Stimulated activated CD4-positive, alpha-beta T cell treated with anti-CD3 and anti-CD28 coated beads, Interleukin-4, amount 100 ng/mL, for 4 hours (primary cell): ENCODE measurements at regions not wholly inside any gene's neighbourhood (a gene's known extent, or its start where the extent isn't known, plus 50 kb on each side); places are given as distances from the start of the nearest gene placed in this dataset.

Experiments
- DNase-seq, 2 experiments: peaks; one replicate each; pipeline ENCODE4 v3.0.0-alpha.2; 2020

GRCh38 chr3:5305684-5305989, 118.1 kb downstream of the EDEM1 start:
- no peak for DNase-seq

GRCh38 chr3:5309171-5309570, 121.7 kb downstream of the EDEM1 start:
- no peak for DNase-seq

- DNase-seq: no peak
Observed at GRCh38 chr3:5309602-5310001, 122.1 kb downstream of the EDEM1 start.

GRCh38 chr3:5310509-5310908, 123.0 kb downstream of the EDEM1 start:
- no peak for DNase-seq

GRCh38 chr3:5312290-5312689, 124.8 kb downstream of the EDEM1 start:
- no peak for DNase-seq

GRCh38 chr3:5314897-5315296, 127.4 kb downstream of the EDEM1 start:
- DNase-seq: no peak

GRCh38 chr3:5317557-5317956, 130.1 kb downstream of the EDEM1 start:
- no peak for DNase-seq

- no peak for DNase-seq
Observed at GRCh38 chr3:5319454-5319853, 131.9 kb downstream of the EDEM1 start.

- DNase-seq: no peak
Observed at GRCh38 chr3:5321666-5322340, 134.3 kb downstream of the EDEM1 start.

GRCh38 chr3:5324780-5325179, 137.3 kb downstream of the EDEM1 start:
- no peak for DNase-seq

GRCh38 chr3:5330152-5330810, 142.8 kb downstream of the EDEM1 start:
- DNase-seq: peak in 1 of 2 experiments; percentile 2

GRCh38 chr3:5331567-5332269, 144.2 kb downstream of the EDEM1 start:
- DNase-seq: no peak

GRCh38 chr3:5332270-5332956, 144.9 kb downstream of the EDEM1 start:
- no peak for DNase-seq

- no peak for DNase-seq
Observed at GRCh38 chr3:5339967-5340535, 152.5 kb downstream of the EDEM1 start.

GRCh38 chr3:5341610-5342009, 154.1 kb downstream of the EDEM1 start:
- no peak for DNase-seq

GRCh38 chr3:5343459-5343858, 156.0 kb downstream of the EDEM1 start:
- DNase-seq: no peak

GRCh38 chr3:5344707-5345106, 157.2 kb downstream of the EDEM1 start:
- no peak for DNase-seq

- DNase-seq: no peak
Observed at GRCh38 chr3:5347486-5347885, 160.0 kb downstream of the EDEM1 start.

GRCh38 chr3:5348229-5348902, 160.9 kb downstream of the EDEM1 start:
- DNase-seq: no peak

- DNase-seq: no peak
Observed at GRCh38 chr3:5349343-5349742, 161.8 kb downstream of the EDEM1 start.

- no peak for DNase-seq
Observed at GRCh38 chr3:5357089-5357488, 169.6 kb downstream of the EDEM1 start.

- DNase-seq: no peak
Observed at GRCh38 chr3:5358911-5359310, 171.4 kb downstream of the EDEM1 start.

- no peak for DNase-seq
Observed at GRCh38 chr3:5360453-5360852, 172.9 kb downstream of the EDEM1 start.
